Right lobe of liver (tissue), 6 donors: ENCODE measurements at regions not wholly inside any gene's neighbourhood (a gene's known extent, or its start where the extent isn't known, plus 50 kb on each side); places are given as distances from the start of the nearest gene placed in this dataset.

Experiments used
- ATAC-seq, 4 donors: fragments of 200-7000 bp; cut with Tn5 transposase; one replicate each; pipeline ENCODE4 v1.9.1; 2020; ENCODE audit warnings: mild to moderate bottlenecking in 4 of 4, moderate library complexity in 4 of 4
- DNase-seq, 3 donors: peaks; one replicate each; pipeline ENCODE4 v3.0.0-alpha.2; 2020
- H3K27ac ChIP-seq, 3 donors: fragments of 200-600 bp; one replicate each; pipeline ENCODE4 v1.8.0; 2022
- H3K27me3 ChIP-seq, 2 donors: fragments of 200-600 bp; one replicate each; pipeline ENCODE4 v1.8.0; 2022
- H3K36me3 ChIP-seq, 4 donors: fragments of 200-600 bp; sonication (generic) in 1 of 4; one replicate each; pipeline versions ENCODE4 v1.5.1 to v1.8.0; 2017 to 2022; ENCODE audit warnings: control low read depth in 1 of 4
- H3K4me1 ChIP-seq, 4 donors: fragments of 200-600 bp; sonication (generic) in 1 of 4; one replicate each; pipeline versions ENCODE4 v1.5.1 to v1.8.0; 2017 to 2022; ENCODE audit warnings: control low read depth in 1 of 4
- H3K4me3 ChIP-seq, 3 donors: fragments of 200-600 bp; one replicate each; pipeline ENCODE4 v1.8.0; 2022
- H3K9me3 ChIP-seq, 4 donors: fragments of 200-600 bp; sonication (generic) in 1 of 4; one replicate each; pipeline versions ENCODE4 v1.5.1 to v1.8.0; 2017 to 2022; ENCODE audit warnings: control low read depth in 1 of 4
- CTCF ChIP-seq, 4 donors: fragments of 200-600 bp in 3 of 4; fragments of 450-650 bp in 1 of 4; IDR thresholded peaks; one replicate each; pipeline versions ENCODE4 v1.5.1 to v1.8.0; 2016 to 2022; ENCODE audit warnings: antibody characterized with exemption in 4 of 4, mild to moderate bottlenecking in 2 of 4
- POLR2A ChIP-seq: fragments of 450-650 bp; IDR thresholded peaks from one replicate; pipeline ENCODE4 v1.6.1; 2017; ENCODE audit warnings: antibody characterized with exemption, mild to moderate bottlenecking
- WGBS: methylation state at CpG from one replicate; pipeline ENCODE4 v1.1.6; 2018; ENCODE audit warnings: low coverage, low lambda C conversion rate; ENCODE audit not compliant: insufficient coverage; ENCODE audit errors: missing lambda C conversion rate; 5-methylcytosine and 5-hydroxymethylcytosine counted together
- intact Hi-C, 2 donors: fragments of 100-400 bp; cut with DNase I; formaldehyde crosslinking; loops; one replicate each; pipeline versions ENCODE4 v1.11.2 to v1.14.1; 2022
- donor health status: DM: no; HTN: yes; CAD: no.
- donor health status: DM: no; HTN: no; CAD: no.
- donor health status: DM: no; HTN: no; CAD: no.
- donor health status: DM: no; HTN: yes; CAD: no.
- donor health status: DM: no; HTN: yes; CAD: no.

- ATAC-seq: no peak
- Histone ChIP-seq H3K9me3 (no peaks in the 10 kb centered on the region), H3K36me3 (no peaks in the 10 kb centered on the region), H3K27ac (no peak overlapping the region), H3K4me3 (no peak overlapping the region), H3K4me1 (no peaks in the 10 kb centered on the region), H3K27me3 (no peaks in the 10 kb centered on the region)
- intact Hi-C loops: no loop called here
- no peak for TF ChIP-seq CTCF (IDR thresholded peaks at IDR 0.05)
- TF ChIP-seq POLR2A: no peak
- WGBS: 87% methylated on average over 5 of the region's 5 CpGs
- no peak for DNase-seq
These were observed 70.0 kb upstream of the NR3C1 start for GRCh38 chr5:143473481-143473880.

- TF ChIP-seq CTCF (IDR thresholded peaks at IDR 0.05) (no peak), POLR2A (no peak)
- no peaks in the 10 kb centered on the region for H3K4me1 ChIP-seq
- no peak overlapping the region for H3K27ac ChIP-seq
- DNase-seq (no peak), ATAC-seq (no peak)
- H3K27me3 ChIP-seq: no peaks in the 10 kb centered on the region
- no peaks in the 10 kb centered on the region for H3K9me3 ChIP-seq
- intact Hi-C loops: no loop called here
- H3K4me3 ChIP-seq: no peak overlapping the region
- no CpG with 5 or more reads among the region's 1 CpG for WGBS
- no peaks in the 10 kb centered on the region for H3K36me3 ChIP-seq
These were observed 69.1 kb upstream of the NR3C1 start for GRCh38 chr5:143472576-143472975.

- no peaks in the 10 kb centered on the region for H3K9me3 ChIP-seq
- DNase-seq: no peak
- no peak overlapping the region for H3K4me3 ChIP-seq
- ATAC-seq: no peak
- intact Hi-C loops: no loop called here
- no peaks in the 10 kb centered on the region for H3K36me3 ChIP-seq
- no peaks in the 10 kb centered on the region for H3K27me3 ChIP-seq
- TF ChIP-seq CTCF (IDR thresholded peaks at IDR 0.05): no peak
- no peak for TF ChIP-seq POLR2A
- no peak overlapping the region for H3K27ac ChIP-seq
- H3K4me1 ChIP-seq: no peaks in the 10 kb centered on the region
- WGBS: 86% methylated on average over 7 of the region's 7 CpGs
These were observed 68.4 kb upstream of the NR3C1 start for GRCh38 chr5:143471666-143472464.

GRCh38 chr5:143471041-143471509 lies 67.6 kb upstream of the NR3C1 start:
- H3K27me3 ChIP-seq: no peaks in the 10 kb centered on the region
- intact Hi-C loops: no loop called here
- DNase-seq (no peak), ATAC-seq (no peak)
- no peaks in the 10 kb centered on the region for H3K4me1 ChIP-seq
- no peak overlapping the region for H3K27ac ChIP-seq
- no peak overlapping the region for H3K4me3 ChIP-seq
- TF ChIP-seq POLR2A: no peak
- TF ChIP-seq CTCF (IDR thresholded peaks at IDR 0.05): no peak
- 89% methylated on average over 1 of the region's 1 CpG for WGBS
- no peaks in the 10 kb centered on the region for H3K9me3 ChIP-seq
- no peaks in the 10 kb centered on the region for H3K36me3 ChIP-seq
